ENCODE measurements at regions not wholly inside any gene's neighbourhood (a gene's known extent, or its start where the extent isn't known, plus 50 kb on each side); places are given as distances from the start of the nearest gene placed in this dataset.
"Not testable (repeated sequence)": the region's sequence is repeated elsewhere in the genome, so short reads cannot be mapped to it uniquely, and the experiment has no call there.

GRCh38 chr14:106761886-106762816 is 1235.8 kb downstream of the TMEM121 start:
- not testable (repeated sequence) for TF ChIP-seq CTCF (IDR thresholded peaks at IDR 0.05; ENCODE audit: control extremely low read depth in 1 of 3, insufficient read depth in 1 of 3, low read depth in 1 of 3, low read length in 3 of 3); RAD21 (IDR thresholded peaks at IDR 0.05 in 1 of 2, conservative IDR thresholded peaks at IDR 0.05 in 1 of 2; ENCODE audit: low read depth in 2 of 2, low read length in 2 of 2); MAX (IDR thresholded peaks at IDR 0.05); BRCA1 (IDR thresholded peaks at IDR 0.05; ENCODE audit: low read depth, low read length); SP1 (IDR thresholded peaks at IDR 0.05; ENCODE audit: low read depth, low read length); ATF2 (IDR thresholded peaks at IDR 0.05; ENCODE audit: low read length); ASH2L (IDR thresholded peaks at IDR 0.05; ENCODE audit: low read length); JUN (IDR thresholded peaks at IDR 0.05; ENCODE audit: low read depth, low read length); HDAC2 (IDR thresholded peaks at IDR 0.05; ENCODE audit: borderline replicate concordance in 1 of 2, low read depth in 2 of 2, low read length in 2 of 2)

All from H1 (cell line).